ENCODE measurements at regions not wholly inside any gene's neighbourhood (a gene's known extent, or its start where the extent isn't known, plus 50 kb on each side); places are given as distances from the start of the nearest gene placed in this dataset.

DNA sequence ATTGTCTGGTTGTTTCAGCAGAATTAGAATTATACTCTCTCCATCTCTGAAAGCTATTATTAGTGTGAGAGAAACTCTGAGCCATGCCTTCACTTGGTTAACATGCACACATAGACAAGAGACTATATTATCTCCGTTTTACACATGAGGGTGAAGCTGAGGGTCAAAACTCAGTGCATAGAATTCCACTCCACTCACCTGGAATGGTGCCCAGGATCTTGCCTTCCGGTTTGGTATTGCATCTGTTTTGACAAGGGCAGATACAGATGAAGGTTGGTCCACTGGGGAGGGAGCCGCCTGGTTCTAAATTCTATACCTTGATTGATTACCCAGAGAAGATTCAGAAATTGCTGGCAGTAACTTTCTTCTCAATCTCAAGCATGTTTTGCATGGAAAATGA lies 149.5 kb upstream of the PELI2 start:
- ATAC-seq: no peak
- H3K27me3 ChIP-seq (ENCODE audit: low read depth): no peaks in the 10 kb centered on the region
- intact Hi-C loops (cut with DNase I): no loop called here

DNA sequence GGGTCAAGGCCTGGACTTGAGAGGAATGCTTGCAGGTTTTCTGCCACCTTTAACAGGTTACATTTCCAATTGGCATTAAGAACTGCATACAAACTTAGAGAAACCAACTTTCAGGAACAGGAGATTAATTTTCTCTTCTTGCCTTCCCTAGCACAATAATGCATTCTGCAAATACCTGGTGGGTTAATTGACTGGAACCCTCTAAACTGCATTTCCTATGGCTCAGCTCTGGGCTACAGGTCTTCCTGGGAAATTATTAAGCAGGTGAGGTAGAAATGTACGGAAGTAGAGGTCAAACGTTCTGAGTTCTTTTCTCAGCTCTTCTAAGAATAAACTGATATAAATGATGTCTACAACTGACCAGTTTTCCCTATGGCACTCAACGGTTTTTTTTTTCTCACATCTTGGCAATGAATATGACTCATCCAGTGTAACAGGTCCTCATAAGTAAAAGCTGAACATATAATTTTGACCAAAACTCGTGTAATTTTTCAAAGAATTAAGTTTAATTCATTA lies 144.9 kb upstream of the PELI2 start:
- no peak for DNase-seq
- Histone ChIP-seq H3K36me3 (no peaks in the 10 kb centered on the region), H3K27ac (no peak overlapping the region), H3K27me3 (ENCODE audit: low read depth) (no peaks in the 10 kb centered on the region), H3K9me3 (no peaks in the 10 kb centered on the region), H3K4me3 (no peak overlapping the region), H3K4me1 (no peaks in the 10 kb centered on the region)
- intact Hi-C loops (cut with DNase I): no loop called here
- TF ChIP-seq, protein P1, sequence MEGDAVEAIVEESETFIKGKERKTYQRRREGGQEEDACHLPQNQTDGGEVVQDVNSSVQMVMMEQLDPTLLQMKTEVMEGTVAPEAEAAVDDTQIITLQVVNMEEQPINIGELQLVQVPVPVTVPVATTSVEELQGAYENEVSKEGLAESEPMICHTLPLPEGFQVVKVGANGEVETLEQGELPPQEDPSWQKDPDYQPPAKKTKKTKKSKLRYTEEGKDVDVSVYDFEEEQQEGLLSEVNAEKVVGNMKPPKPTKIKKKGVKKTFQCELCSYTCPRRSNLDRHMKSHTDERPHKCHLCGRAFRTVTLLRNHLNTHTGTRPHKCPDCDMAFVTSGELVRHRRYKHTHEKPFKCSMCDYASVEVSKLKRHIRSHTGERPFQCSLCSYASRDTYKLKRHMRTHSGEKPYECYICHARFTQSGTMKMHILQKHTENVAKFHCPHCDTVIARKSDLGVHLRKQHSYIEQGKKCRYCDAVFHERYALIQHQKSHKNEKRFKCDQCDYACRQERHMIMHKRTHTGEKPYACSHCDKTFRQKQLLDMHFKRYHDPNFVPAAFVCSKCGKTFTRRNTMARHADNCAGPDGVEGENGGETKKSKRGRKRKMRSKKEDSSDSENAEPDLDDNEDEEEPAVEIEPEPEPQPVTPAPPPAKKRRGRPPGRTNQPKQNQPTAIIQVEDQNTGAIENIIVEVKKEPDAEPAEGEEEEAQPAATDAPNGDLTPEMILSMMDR (IDR thresholded peaks at IDR 0.05): no peak
- no peak for ATAC-seq

More for the DNA sequence above, 149.5 kb upstream of the PELI2 start:
- no peaks in the 10 kb centered on the region for H3K4me1 ChIP-seq
- H3K4me3 ChIP-seq: no peak overlapping the region
- H3K36me3 ChIP-seq: no peaks in the 10 kb centered on the region
- no peak overlapping the region for H3K27ac ChIP-seq
- no peaks in the 10 kb centered on the region for H3K9me3 ChIP-seq
- TF ChIP-seq, protein P1 (IDR thresholded peaks at IDR 0.05): no peak
- no peak for DNase-seq

DNA sequence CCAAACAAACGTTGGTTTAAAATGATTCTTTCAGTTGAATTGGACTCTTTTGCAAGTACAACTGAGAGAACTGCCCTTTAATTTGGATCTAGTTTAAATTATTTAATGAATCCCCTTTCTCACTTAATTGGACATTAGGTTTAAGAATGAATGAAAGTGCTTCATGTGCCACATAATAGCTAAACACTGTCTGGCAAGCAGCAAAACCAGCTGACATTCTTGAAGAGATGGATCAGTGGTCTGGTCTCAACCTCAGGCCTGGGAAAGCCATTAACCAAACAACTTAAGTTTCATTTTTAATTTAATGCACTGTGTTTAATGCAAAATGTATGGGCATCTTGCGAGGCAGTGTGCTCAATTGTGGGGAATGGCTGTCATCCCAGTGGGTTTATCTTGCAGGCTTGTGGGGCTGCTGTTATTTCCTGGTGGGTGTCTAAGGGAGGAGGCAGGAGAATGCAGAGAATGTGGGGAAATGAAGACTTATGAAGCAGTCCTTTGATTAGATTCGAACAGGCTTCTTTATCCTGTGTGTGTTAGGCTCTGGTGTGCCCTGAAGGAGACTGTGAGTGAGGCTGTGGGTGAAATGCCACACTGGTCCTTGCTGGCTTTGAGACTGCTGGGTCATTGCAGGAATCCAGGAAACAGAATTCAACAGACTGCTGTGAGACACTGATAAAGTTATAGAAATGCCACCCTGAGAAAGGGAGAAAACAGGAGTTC lies 144.1 kb upstream of the PELI2 start:
- no peak for ATAC-seq
- H3K36me3 ChIP-seq: no peaks in the 10 kb centered on the region
- no peak overlapping the region for H3K27ac ChIP-seq
- no peak for DNase-seq
- H3K4me3 ChIP-seq: no peak overlapping the region
- H3K27me3 ChIP-seq (ENCODE audit: low read depth): no peaks in the 10 kb centered on the region
- intact Hi-C loops (cut with DNase I): no loop called here
- H3K9me3 ChIP-seq: no peaks in the 10 kb centered on the region
- H3K4me1 ChIP-seq: no peaks in the 10 kb centered on the region
- TF ChIP-seq, protein P1 (IDR thresholded peaks at IDR 0.05): no peak

DNA sequence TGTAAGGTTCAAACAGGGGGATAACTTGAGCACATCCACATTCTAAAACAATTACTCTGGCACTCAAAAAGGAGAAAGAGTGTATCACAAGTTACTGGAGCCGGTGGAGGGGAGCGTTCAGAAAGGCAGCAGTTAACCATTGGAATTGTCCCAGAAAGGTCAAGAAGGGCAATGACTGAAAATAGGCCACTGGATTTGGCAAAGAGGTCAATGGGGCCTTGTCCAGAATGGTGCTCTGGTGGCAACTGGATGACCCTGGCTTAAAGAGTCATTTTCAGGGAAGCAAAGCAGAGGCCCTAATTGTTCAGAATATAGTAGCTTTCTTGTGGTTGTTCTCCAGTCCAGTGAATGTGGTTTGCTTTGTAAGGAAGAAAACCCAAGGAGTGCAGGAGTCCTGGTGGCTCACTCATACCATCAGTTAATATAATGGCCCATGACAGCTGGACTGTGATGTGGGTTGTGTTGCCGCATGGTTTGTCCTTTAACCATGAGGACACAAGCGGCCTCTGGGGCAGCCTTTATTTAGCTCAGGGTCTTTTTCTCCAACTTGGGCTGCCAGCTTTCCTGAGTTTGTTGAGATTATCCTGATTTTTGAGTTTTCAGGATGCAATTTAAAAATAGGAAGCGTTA lies 142.8 kb upstream of the PELI2 start:
- Histone ChIP-seq H3K9me3 (no peaks in the 10 kb centered on the region), H3K27ac (no peak overlapping the region), H3K36me3 (no peaks in the 10 kb centered on the region), H3K4me3 (no peak overlapping the region), H3K4me1 (no peaks in the 10 kb centered on the region), H3K27me3 (ENCODE audit: low read depth) (no peaks in the 10 kb centered on the region)
- intact Hi-C loops (cut with DNase I): no loop called here
- ATAC-seq (no peak), DNase-seq (no peak)
- TF ChIP-seq, protein P1 (IDR thresholded peaks at IDR 0.05): no peak

DNA sequence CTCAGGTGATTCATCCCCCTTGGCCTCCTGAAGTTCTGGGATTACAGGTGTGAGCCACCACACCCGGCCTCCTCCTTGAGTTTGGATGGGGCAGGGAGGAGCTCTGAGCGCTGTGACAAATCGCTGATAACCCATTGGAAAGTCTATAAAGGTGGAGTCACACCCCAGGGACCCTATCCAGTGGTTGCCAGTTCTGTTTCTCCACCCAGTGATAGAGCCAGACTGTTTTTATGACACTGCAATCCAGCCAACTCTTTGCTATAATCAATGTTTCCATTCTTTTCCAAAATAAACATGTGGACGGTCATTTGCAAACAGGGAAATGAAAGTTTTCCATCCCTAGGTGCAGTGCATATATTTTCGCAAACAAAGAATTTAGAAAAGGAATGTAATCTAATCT lies 142.0 kb upstream of the PELI2 start:
- H3K27ac ChIP-seq: no peak overlapping the region
- DNase-seq (no peak), ATAC-seq (no peak)

More for the DNA sequence above, 142.0 kb upstream of the PELI2 start:
- H3K36me3 ChIP-seq: no peaks in the 10 kb centered on the region
- no peak overlapping the region for H3K4me3 ChIP-seq
- intact Hi-C loops (cut with DNase I): no loop called here
- H3K27me3 ChIP-seq (ENCODE audit: low read depth): no peaks in the 10 kb centered on the region
- TF ChIP-seq, protein P1 (IDR thresholded peaks at IDR 0.05): no peak
- H3K9me3 ChIP-seq: no peaks in the 10 kb centered on the region
- H3K4me1 ChIP-seq: no peaks in the 10 kb centered on the region

Measured in lower lobe of right lung (tissue), 2 donors.